GM23338 (cell line): ENCODE measurements at regions not wholly inside any gene's neighbourhood (a gene's known extent, or its start where the extent isn't known, plus 50 kb on each side); places are given as distances from the start of the nearest gene placed in this dataset.

ENCODE experiments used
- ATAC-seq: fragments of 200-7000 bp; cut with Tn5 transposase; 3 replicates; pipeline ENCODE4 v1.9.1; 2020
- DNase-seq: peaks from one replicate; pipeline ENCODE4 v3.0.0-alpha.2; 2015; ENCODE audit warnings: low spot score
- H2AFZ ChIP-seq: fragments of 200-600 bp; sonication (generic); 2 replicates; pipeline ENCODE4 v1.8.0; 2016; ENCODE audit warnings: antibody characterized with exemption, mild to moderate bottlenecking, moderate library complexity
- H3F3A ChIP-seq: fragments of 200-600 bp; sonication (generic); replicated peaks from 2 replicates; pipeline ENCODE4 v1.8.0; 2017; ENCODE audit warnings: antibody characterized with exemption, mixed run types, low read depth
- H3K27ac ChIP-seq: fragments of 200-600 bp; sonication (generic); 2 replicates; pipeline ENCODE4 v1.6.1; 2016; ENCODE audit warnings: low read depth
- H3K27me3 ChIP-seq: fragments of 200-600 bp; sonication (generic); 2 replicates; pipeline ENCODE4 v1.8.0; 2016; ENCODE audit warnings: mild to moderate bottlenecking, mixed run types, moderate library complexity; ENCODE audit not compliant: insufficient read depth
- H3K36me3 ChIP-seq: fragments of 200-600 bp; sonication (generic); 2 replicates; pipeline ENCODE4 v1.8.0; 2016; ENCODE audit warnings: mild to moderate bottlenecking; ENCODE audit not compliant: insufficient read depth
- H3K4me1 ChIP-seq: fragments of 200-600 bp; sonication (generic); 2 replicates; pipeline ENCODE4 v1.8.0; 2016; ENCODE audit warnings: mild to moderate bottlenecking, moderate library complexity; ENCODE audit not compliant: insufficient read depth
- H3K4me2 ChIP-seq: fragments of 200-600 bp; sonication (generic); 2 replicates; pipeline ENCODE4 v1.7.1; 2017; ENCODE audit warnings: mixed run types
- H3K4me3 ChIP-seq: fragments of 200-600 bp; sonication (generic); 2 replicates; pipeline ENCODE4 v1.6.1; 2016; ENCODE audit warnings: mixed run types
- H3K79me2 ChIP-seq: fragments of 200-600 bp; sonication (generic); replicated peaks from 2 replicates; pipeline ENCODE4 v1.8.0; 2017; ENCODE audit warnings: mild to moderate bottlenecking; ENCODE audit not compliant: insufficient read depth
- H3K9me2 ChIP-seq: fragments of 200-600 bp; sonication (generic); 2 replicates; pipeline ENCODE4 v1.8.0; 2017; ENCODE audit not compliant: insufficient read depth
- H4K20me1 ChIP-seq: fragments of 200-600 bp; sonication (generic); replicated peaks from 2 replicates; pipeline ENCODE4 v1.8.0; 2017; ENCODE audit warnings: mild to moderate bottlenecking; ENCODE audit not compliant: insufficient read depth
- H3K27ac Mint-ChIP-seq: 2 replicates; pipeline ENCODE4 v1.8.0; 2020; ENCODE audit warnings: inconsistent platforms, mild to moderate bottlenecking, moderate library complexity, mixed read lengths
- H3K27me3 Mint-ChIP-seq: 3 replicates; pipeline ENCODE4 v1.8.0; 2022; ENCODE audit warnings: low read depth, mild to moderate bottlenecking, moderate library complexity, mixed read lengths, inconsistent platforms; ENCODE audit not compliant: insufficient read depth, poor library complexity
- H3K36me3 Mint-ChIP-seq: 3 replicates; pipeline ENCODE4 v1.8.0; 2021; ENCODE audit warnings: low read depth, mild to moderate bottlenecking, inconsistent platforms, moderate library complexity, mixed read lengths
- H3K4me1 Mint-ChIP-seq: 3 replicates; pipeline ENCODE4 v1.8.0; 2020; ENCODE audit warnings: mild to moderate bottlenecking, inconsistent platforms, mixed read lengths
- H3K4me3 Mint-ChIP-seq: 3 replicates; pipeline ENCODE4 v1.8.0; 2021; ENCODE audit warnings: moderate library complexity, mild to moderate bottlenecking, inconsistent platforms, mixed read lengths
- H3K9me3 Mint-ChIP-seq: 3 replicates; pipeline ENCODE4 v1.8.0; 2020; ENCODE audit warnings: moderate library complexity, mild to moderate bottlenecking, inconsistent platforms, mixed read lengths
- CTCF ChIP-seq, 2 experiments: fragments of 200-600 bp in 1 of 2; sonication (generic) in 1 of 2; conservative IDR thresholded peaks; 2 replicates each; pipeline versions ENCODE4 v1.5.1 to v1.6.1; 2016 to 2017; ENCODE audit warnings: antibody characterized with exemption in 2 of 2, low read depth in 2 of 2, mild to moderate bottlenecking in 2 of 2, moderate library complexity in 1 of 2
- ETS1 ChIP-seq: IDR thresholded peaks from 2 replicates; pipeline ENCODE4 v1.6.1; 2016; ENCODE audit warnings: antibody characterized with exemption
- EZH2 ChIP-seq: fragments of 200-600 bp; sonication (generic); IDR thresholded peaks from one replicate; pipeline ENCODE4 v1.8.0; 2017; ENCODE audit warnings: antibody characterized with exemption, mild to moderate bottlenecking, low read depth; ENCODE audit not compliant: unreplicated experiment
- EZH2phosphoT487 ChIP-seq: fragments of 200-600 bp; sonication (generic); IDR thresholded peaks from one replicate; pipeline ENCODE4 v1.8.1; 2018; ENCODE audit warnings: antibody characterized with exemption; ENCODE audit not compliant: unreplicated experiment
- JUNB ChIP-seq: IDR thresholded peaks from one replicate; pipeline ENCODE4 v1.6.1; 2016; ENCODE audit warnings: antibody characterized with exemption; ENCODE audit not compliant: unreplicated experiment
- NANOG ChIP-seq: IDR thresholded peaks from 2 replicates; pipeline ENCODE4 v1.6.1; 2016; ENCODE audit warnings: antibody characterized with exemption, borderline replicate concordance
- POLR2AphosphoS5 ChIP-seq: IDR thresholded peaks from 2 replicates; pipeline ENCODE4 v1.6.1; 2016; ENCODE audit warnings: antibody characterized with exemption, low read depth
- REST ChIP-seq: IDR thresholded peaks from one replicate; pipeline ENCODE4 v1.6.1; 2018; ENCODE audit warnings: antibody characterized with exemption; ENCODE audit not compliant: unreplicated experiment
- STAT1 ChIP-seq: IDR thresholded peaks from one replicate; pipeline ENCODE4 v1.6.1; 2016; ENCODE audit warnings: antibody characterized with exemption; ENCODE audit not compliant: unreplicated experiment
- ZNF114 ChIP-seq: fragments of 250-450 bp; sonication (Bioruptor Pico); IDR thresholded peaks from 2 replicates; pipeline ENCODE4 v1.5.0; 2020; ENCODE audit warnings: mild to moderate bottlenecking, moderate library complexity
- ZNF331 ChIP-seq: fragments of 250-450 bp; sonication (Bioruptor Pico); IDR thresholded peaks from 2 replicates; pipeline ENCODE4 v1.5.0; 2020; ENCODE audit warnings: low read depth, mild to moderate bottlenecking, moderate library complexity
- ZNF462 ChIP-seq: fragments of 250-450 bp; sonication (Bioruptor Pico); IDR thresholded peaks from 2 replicates; pipeline ENCODE4 v1.5.0; 2020; ENCODE audit warnings: mild to moderate bottlenecking, moderate library complexity

GRCh38 chrX:147828719-147829118, 83.0 kb upstream of the FMR1 start:
- ATAC-seq: no peak
- Histone ChIP-seq H3K27ac (no peak overlapping the region), H2AFZ (no peak overlapping the region), H4K20me1 (no peaks in the 10 kb centered on the region), H3K4me3 (no peak overlapping the region), H3K4me2 (no peak overlapping the region), H3K9me2 (no peaks in the 10 kb centered on the region), H3F3A (no peaks in the 10 kb centered on the region), H3K27me3 (no peaks in the 10 kb centered on the region), H3K36me3 (no peaks in the 10 kb centered on the region), H3K79me2 (no peaks in the 10 kb centered on the region), H3K4me1 (no peaks in the 10 kb centered on the region)
- Mint-ChIP-seq H3K4me3 (no peak overlapping the region), H3K9me3 (peaks cover 27% of the 10 kb centered on the region), H3K36me3 (no peaks in the 10 kb centered on the region; the same call in 2 of the 3 replicates), H3K4me1 (no peaks in the 10 kb centered on the region), H3K27me3 (peaks cover 6% of the 10 kb centered on the region), H3K27ac (no peak overlapping the region)
- TF ChIP-seq JUNB (no peak), REST (no peak), CTCF (conservative IDR thresholded peaks at IDR 0.05; ENCODE audit: low read depth in 2 of 2) (no peak), EZH2 (no peak), POLR2AphosphoS5 (no peak), ZNF462 (CRISPR knock-in tag) (no peak), STAT1 (no peak), ZNF114 (CRISPR knock-in tag) (no peak), ZNF331 (CRISPR knock-in tag) (no peak), ETS1 (no peak), EZH2phosphoT487 (no peak), NANOG (no peak)
- DNase-seq: no peak
